Suprapubic skin (tissue), 3 donors: ENCODE measurements at regions not wholly inside any gene's neighbourhood (a gene's known extent, or its start where the extent isn't known, plus 50 kb on each side); places are given as distances from the start of the nearest gene placed in this dataset.

Experiments used
- CTCF ChIP-seq, 2 donors: fragments of 200-600 bp in 1 of 2; fragments of 450-650 bp in 1 of 2; sonication (generic) in 1 of 2; IDR thresholded peaks; one replicate each; pipeline ENCODE4 v1.5.1; 2016 to 2019; ENCODE audit warnings: antibody characterized with exemption in 2 of 2, mild to moderate bottlenecking in 1 of 2, moderate library complexity in 1 of 2
- POLR2AphosphoS5 ChIP-seq, 3 donors: sonication (generic); formaldehyde crosslinking; IDR thresholded peaks; one replicate each; pipeline ENCODE4 v1.6.1; 2017; ENCODE audit warnings: antibody characterized with exemption in 3 of 3

DNA sequence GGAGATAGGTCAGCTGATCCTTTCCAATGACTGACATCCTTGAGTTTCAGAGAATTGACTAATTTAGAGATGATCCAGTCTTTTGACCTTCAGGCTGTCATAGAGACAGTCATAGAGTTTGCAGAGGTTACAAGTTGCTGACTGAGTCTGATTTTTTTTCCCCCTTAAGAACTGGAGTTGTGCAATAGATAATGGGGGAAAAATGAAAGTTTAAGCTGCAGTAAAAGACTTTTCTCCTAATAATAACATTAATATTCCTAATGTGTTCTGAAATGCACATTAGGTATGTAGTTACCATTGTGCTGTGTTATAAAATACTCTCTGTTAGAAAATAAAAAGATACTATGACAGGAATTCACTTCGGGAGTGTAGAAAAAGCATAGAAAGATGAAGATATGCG lies 876.9 kb upstream of the RAG2 start:
- TF ChIP-seq CTCF (IDR thresholded peaks at IDR 0.05) (no peak), POLR2AphosphoS5 (IDR thresholded peaks at IDR 0.05) (no peak)
